CD4-positive, alpha-beta T cell treated with Interleukin-15 for 1 hour (primary cell): ENCODE measurements at regions not wholly inside any gene's neighbourhood (a gene's known extent, or its start where the extent isn't known, plus 50 kb on each side); places are given as distances from the start of the nearest gene placed in this dataset.

Experiments
- DNase-seq: peaks from one replicate; pipeline ENCODE4 v3.0.0-alpha.2; 2020

GRCh38 chr3:188940573-188940932 lies 231.2 kb upstream of the TPRG1 start:
- no peak for DNase-seq

- DNase-seq = peak; percentile 55
Measured at GRCh38 chr3:188941103-188941502, 230.7 kb upstream of the TPRG1 start.

- no peak for DNase-seq
Measured at GRCh38 chr3:188942191-188942590, 229.6 kb upstream of the TPRG1 start.

GRCh38 chr3:188943591-188943990 lies 228.2 kb upstream of the TPRG1 start:
- DNase-seq = no peak

- DNase-seq = no peak
Measured at GRCh38 chr3:188944108-188944507, 227.7 kb upstream of the TPRG1 start.

- DNase-seq = no peak
Measured at GRCh38 chr3:188946351-188947240, 225.2 kb upstream of the TPRG1 start.

- DNase-seq = no peak
Measured at GRCh38 chr3:188947401-188948280, 224.1 kb upstream of the TPRG1 start.

GRCh38 chr3:188948281-188948996 lies 223.3 kb upstream of the TPRG1 start:
- peak; percentile 37 for DNase-seq

GRCh38 chr3:188948997-188949389 lies 222.8 kb upstream of the TPRG1 start:
- DNase-seq = peak; percentile 61

GRCh38 chr3:188949456-188949855 lies 222.3 kb upstream of the TPRG1 start:
- no peak for DNase-seq

- DNase-seq = no peak
Measured at GRCh38 chr3:188949996-188950395, 221.8 kb upstream of the TPRG1 start.

- DNase-seq = peak; percentile 66
Measured at GRCh38 chr3:188950832-188951489, 220.8 kb upstream of the TPRG1 start.

GRCh38 chr3:188951734-188952133 lies 220.0 kb upstream of the TPRG1 start:
- no peak for DNase-seq

- peak; percentile 77 for DNase-seq
Measured at GRCh38 chr3:188954590-188955208, 217.1 kb upstream of the TPRG1 start.

GRCh38 chr3:188955919-188956318 lies 215.9 kb upstream of the TPRG1 start:
- DNase-seq = no peak

GRCh38 chr3:188956839-188957489 lies 214.8 kb upstream of the TPRG1 start:
- no peak for DNase-seq

- DNase-seq = no peak
Measured at GRCh38 chr3:188959013-188959412, 212.8 kb upstream of the TPRG1 start.

- DNase-seq = no peak
Measured at GRCh38 chr3:188962253-188963247, 209.2 kb upstream of the TPRG1 start.

- no peak for DNase-seq
Measured at GRCh38 chr3:188964957-188965356, 206.8 kb upstream of the TPRG1 start.

GRCh38 chr3:188972310-188972709 lies 199.5 kb upstream of the TPRG1 start:
- DNase-seq = no peak
